ENCODE measurements at regions not wholly inside any gene's neighbourhood (a gene's known extent, or its start where the extent isn't known, plus 50 kb on each side); places are given as distances from the start of the nearest gene placed in this dataset.

GRCh38 chr18:28626756-28627155 is 449.8 kb upstream of the CDH2 start:
- TF ChIP-seq ATF7 (IDR thresholded peaks at IDR 0.05; ENCODE audit: low read depth) (no peak), MYC (IDR thresholded peaks at IDR 0.05; ENCODE audit: insufficient read depth, insufficient read length, insufficient replicate concordance, low read length, severe bottlenecking) (no peak), CBFB (IDR thresholded peaks at IDR 0.05; ENCODE audit: low read depth) (no peak), SUPT20H (IDR thresholded peaks at IDR 0.05; ENCODE audit: borderline replicate concordance, control insufficient read depth, low read depth, low read length) (no peak), HCFC1 (IDR thresholded peaks at IDR 0.05; ENCODE audit: low read length) (no peak), POLR2AphosphoS5 (IDR thresholded peaks at IDR 0.05; ENCODE audit: low read length) (no peak)
- TF ChIP-seq, protein P1, sequence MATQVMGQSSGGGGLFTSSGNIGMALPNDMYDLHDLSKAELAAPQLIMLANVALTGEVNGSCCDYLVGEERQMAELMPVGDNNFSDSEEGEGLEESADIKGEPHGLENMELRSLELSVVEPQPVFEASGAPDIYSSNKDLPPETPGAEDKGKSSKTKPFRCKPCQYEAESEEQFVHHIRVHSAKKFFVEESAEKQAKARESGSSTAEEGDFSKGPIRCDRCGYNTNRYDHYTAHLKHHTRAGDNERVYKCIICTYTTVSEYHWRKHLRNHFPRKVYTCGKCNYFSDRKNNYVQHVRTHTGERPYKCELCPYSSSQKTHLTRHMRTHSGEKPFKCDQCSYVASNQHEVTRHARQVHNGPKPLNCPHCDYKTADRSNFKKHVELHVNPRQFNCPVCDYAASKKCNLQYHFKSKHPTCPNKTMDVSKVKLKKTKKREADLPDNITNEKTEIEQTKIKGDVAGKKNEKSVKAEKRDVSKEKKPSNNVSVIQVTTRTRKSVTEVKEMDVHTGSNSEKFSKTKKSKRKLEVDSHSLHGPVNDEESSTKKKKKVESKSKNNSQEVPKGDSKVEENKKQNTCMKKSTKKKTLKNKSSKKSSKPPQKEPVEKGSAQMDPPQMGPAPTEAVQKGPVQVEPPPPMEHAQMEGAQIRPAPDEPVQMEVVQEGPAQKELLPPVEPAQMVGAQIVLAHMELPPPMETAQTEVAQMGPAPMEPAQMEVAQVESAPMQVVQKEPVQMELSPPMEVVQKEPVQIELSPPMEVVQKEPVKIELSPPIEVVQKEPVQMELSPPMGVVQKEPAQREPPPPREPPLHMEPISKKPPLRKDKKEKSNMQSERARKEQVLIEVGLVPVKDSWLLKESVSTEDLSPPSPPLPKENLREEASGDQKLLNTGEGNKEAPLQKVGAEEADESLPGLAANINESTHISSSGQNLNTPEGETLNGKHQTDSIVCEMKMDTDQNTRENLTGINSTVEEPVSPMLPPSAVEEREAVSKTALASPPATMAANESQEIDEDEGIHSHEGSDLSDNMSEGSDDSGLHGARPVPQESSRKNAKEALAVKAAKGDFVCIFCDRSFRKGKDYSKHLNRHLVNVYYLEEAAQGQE (IDR thresholded peaks at IDR 0.05; ENCODE audit: low read depth, low read length) = no peak
- TF ChIP-seq, protein P2, sequence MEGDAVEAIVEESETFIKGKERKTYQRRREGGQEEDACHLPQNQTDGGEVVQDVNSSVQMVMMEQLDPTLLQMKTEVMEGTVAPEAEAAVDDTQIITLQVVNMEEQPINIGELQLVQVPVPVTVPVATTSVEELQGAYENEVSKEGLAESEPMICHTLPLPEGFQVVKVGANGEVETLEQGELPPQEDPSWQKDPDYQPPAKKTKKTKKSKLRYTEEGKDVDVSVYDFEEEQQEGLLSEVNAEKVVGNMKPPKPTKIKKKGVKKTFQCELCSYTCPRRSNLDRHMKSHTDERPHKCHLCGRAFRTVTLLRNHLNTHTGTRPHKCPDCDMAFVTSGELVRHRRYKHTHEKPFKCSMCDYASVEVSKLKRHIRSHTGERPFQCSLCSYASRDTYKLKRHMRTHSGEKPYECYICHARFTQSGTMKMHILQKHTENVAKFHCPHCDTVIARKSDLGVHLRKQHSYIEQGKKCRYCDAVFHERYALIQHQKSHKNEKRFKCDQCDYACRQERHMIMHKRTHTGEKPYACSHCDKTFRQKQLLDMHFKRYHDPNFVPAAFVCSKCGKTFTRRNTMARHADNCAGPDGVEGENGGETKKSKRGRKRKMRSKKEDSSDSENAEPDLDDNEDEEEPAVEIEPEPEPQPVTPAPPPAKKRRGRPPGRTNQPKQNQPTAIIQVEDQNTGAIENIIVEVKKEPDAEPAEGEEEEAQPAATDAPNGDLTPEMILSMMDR (IDR thresholded peaks at IDR 0.05 in 2 of 3, conservative IDR thresholded peaks at IDR 0.05 in 1 of 3; ENCODE audit: control insufficient read depth in 2 of 3, extremely low read depth in 1 of 3, insufficient read depth in 1 of 3, low read depth in 3 of 3, low read length in 3 of 3) = no peak
